GM23338 (cell line): ENCODE measurements at regions not wholly inside any gene's neighbourhood (a gene's known extent, or its start where the extent isn't known, plus 50 kb on each side); places are given as distances from the start of the nearest gene placed in this dataset.

Experiments used
- ATAC-seq: fragments of 200-7000 bp; cut with Tn5 transposase; 3 replicates; pipeline ENCODE4 v1.9.1; 2020
- DNase-seq: peaks from one replicate; pipeline ENCODE4 v3.0.0-alpha.2; 2015; ENCODE audit warnings: low spot score
- H2AFZ ChIP-seq: fragments of 200-600 bp; sonication (generic); 2 replicates; pipeline ENCODE4 v1.8.0; 2016; ENCODE audit warnings: antibody characterized with exemption, mild to moderate bottlenecking, moderate library complexity
- H3F3A ChIP-seq: fragments of 200-600 bp; sonication (generic); replicated peaks from 2 replicates; pipeline ENCODE4 v1.8.0; 2017; ENCODE audit warnings: antibody characterized with exemption, mixed run types, low read depth
- H3K27ac ChIP-seq: fragments of 200-600 bp; sonication (generic); 2 replicates; pipeline ENCODE4 v1.6.1; 2016; ENCODE audit warnings: low read depth
- H3K27me3 ChIP-seq: fragments of 200-600 bp; sonication (generic); 2 replicates; pipeline ENCODE4 v1.8.0; 2016; ENCODE audit warnings: mild to moderate bottlenecking, mixed run types, moderate library complexity; ENCODE audit not compliant: insufficient read depth
- H3K36me3 ChIP-seq: fragments of 200-600 bp; sonication (generic); 2 replicates; pipeline ENCODE4 v1.8.0; 2016; ENCODE audit warnings: mild to moderate bottlenecking; ENCODE audit not compliant: insufficient read depth
- H3K4me1 ChIP-seq: fragments of 200-600 bp; sonication (generic); 2 replicates; pipeline ENCODE4 v1.8.0; 2016; ENCODE audit warnings: mild to moderate bottlenecking, moderate library complexity; ENCODE audit not compliant: insufficient read depth
- H3K4me2 ChIP-seq: fragments of 200-600 bp; sonication (generic); 2 replicates; pipeline ENCODE4 v1.7.1; 2017; ENCODE audit warnings: mixed run types
- H3K4me3 ChIP-seq: fragments of 200-600 bp; sonication (generic); 2 replicates; pipeline ENCODE4 v1.6.1; 2016; ENCODE audit warnings: mixed run types
- H3K79me2 ChIP-seq: fragments of 200-600 bp; sonication (generic); replicated peaks from 2 replicates; pipeline ENCODE4 v1.8.0; 2017; ENCODE audit warnings: mild to moderate bottlenecking; ENCODE audit not compliant: insufficient read depth
- H3K9me2 ChIP-seq: fragments of 200-600 bp; sonication (generic); 2 replicates; pipeline ENCODE4 v1.8.0; 2017; ENCODE audit not compliant: insufficient read depth
- H4K20me1 ChIP-seq: fragments of 200-600 bp; sonication (generic); replicated peaks from 2 replicates; pipeline ENCODE4 v1.8.0; 2017; ENCODE audit warnings: mild to moderate bottlenecking; ENCODE audit not compliant: insufficient read depth
- H3K27ac Mint-ChIP-seq: 2 replicates; pipeline ENCODE4 v1.8.0; 2020; ENCODE audit warnings: inconsistent platforms, mild to moderate bottlenecking, moderate library complexity, mixed read lengths
- H3K27me3 Mint-ChIP-seq: 3 replicates; pipeline ENCODE4 v1.8.0; 2022; ENCODE audit warnings: low read depth, mild to moderate bottlenecking, moderate library complexity, mixed read lengths, inconsistent platforms; ENCODE audit not compliant: insufficient read depth, poor library complexity
- H3K36me3 Mint-ChIP-seq: 3 replicates; pipeline ENCODE4 v1.8.0; 2021; ENCODE audit warnings: low read depth, mild to moderate bottlenecking, inconsistent platforms, moderate library complexity, mixed read lengths
- H3K4me1 Mint-ChIP-seq: 3 replicates; pipeline ENCODE4 v1.8.0; 2020; ENCODE audit warnings: mild to moderate bottlenecking, inconsistent platforms, mixed read lengths
- H3K4me3 Mint-ChIP-seq: 3 replicates; pipeline ENCODE4 v1.8.0; 2021; ENCODE audit warnings: moderate library complexity, mild to moderate bottlenecking, inconsistent platforms, mixed read lengths
- H3K9me3 Mint-ChIP-seq: 3 replicates; pipeline ENCODE4 v1.8.0; 2020; ENCODE audit warnings: moderate library complexity, mild to moderate bottlenecking, inconsistent platforms, mixed read lengths
- CREB1 ChIP-seq: fragments of 250-450 bp; sonication (Bioruptor Pico); IDR thresholded peaks from 2 replicates; pipeline ENCODE4 v1.5.0; 2020; ENCODE audit warnings: low read depth, mild to moderate bottlenecking, moderate library complexity
- EZH2 ChIP-seq: fragments of 200-600 bp; sonication (generic); IDR thresholded peaks from one replicate; pipeline ENCODE4 v1.8.0; 2017; ENCODE audit warnings: antibody characterized with exemption, mild to moderate bottlenecking, low read depth; ENCODE audit not compliant: unreplicated experiment
- EZH2phosphoT487 ChIP-seq: fragments of 200-600 bp; sonication (generic); IDR thresholded peaks from one replicate; pipeline ENCODE4 v1.8.1; 2018; ENCODE audit warnings: antibody characterized with exemption; ENCODE audit not compliant: unreplicated experiment
- JUNB ChIP-seq: IDR thresholded peaks from one replicate; pipeline ENCODE4 v1.6.1; 2016; ENCODE audit warnings: antibody characterized with exemption; ENCODE audit not compliant: unreplicated experiment
- NANOG ChIP-seq: IDR thresholded peaks from 2 replicates; pipeline ENCODE4 v1.6.1; 2016; ENCODE audit warnings: antibody characterized with exemption, borderline replicate concordance
- STAT1 ChIP-seq: IDR thresholded peaks from one replicate; pipeline ENCODE4 v1.6.1; 2016; ENCODE audit warnings: antibody characterized with exemption; ENCODE audit not compliant: unreplicated experiment
- ZNF114 ChIP-seq: fragments of 250-450 bp; sonication (Bioruptor Pico); IDR thresholded peaks from 2 replicates; pipeline ENCODE4 v1.5.0; 2020; ENCODE audit warnings: mild to moderate bottlenecking, moderate library complexity
- ZNF331 ChIP-seq: fragments of 250-450 bp; sonication (Bioruptor Pico); IDR thresholded peaks from 2 replicates; pipeline ENCODE4 v1.5.0; 2020; ENCODE audit warnings: low read depth, mild to moderate bottlenecking, moderate library complexity
- TF ChIP-seq, protein P1 (sequence below), 2 experiments: fragments of 200-600 bp in 1 of 2; sonication (generic) in 1 of 2; conservative IDR thresholded peaks; 2 replicates each; pipeline versions ENCODE4 v1.5.1 to v1.6.1; 2016 to 2017; ENCODE audit warnings: antibody characterized with exemption in 2 of 2, low read depth in 2 of 2, mild to moderate bottlenecking in 2 of 2, moderate library complexity in 1 of 2
- TF ChIP-seq, protein P2 (sequence below): IDR thresholded peaks from one replicate; pipeline ENCODE4 v1.6.1; 2018; ENCODE audit warnings: antibody characterized with exemption; ENCODE audit not compliant: unreplicated experiment
- TF ChIP-seq, protein P3 (sequence below): fragments of 250-450 bp; sonication (Bioruptor Pico); IDR thresholded peaks from 2 replicates; pipeline ENCODE4 v1.5.0; 2020; ENCODE audit warnings: mild to moderate bottlenecking, moderate library complexity

DNA sequence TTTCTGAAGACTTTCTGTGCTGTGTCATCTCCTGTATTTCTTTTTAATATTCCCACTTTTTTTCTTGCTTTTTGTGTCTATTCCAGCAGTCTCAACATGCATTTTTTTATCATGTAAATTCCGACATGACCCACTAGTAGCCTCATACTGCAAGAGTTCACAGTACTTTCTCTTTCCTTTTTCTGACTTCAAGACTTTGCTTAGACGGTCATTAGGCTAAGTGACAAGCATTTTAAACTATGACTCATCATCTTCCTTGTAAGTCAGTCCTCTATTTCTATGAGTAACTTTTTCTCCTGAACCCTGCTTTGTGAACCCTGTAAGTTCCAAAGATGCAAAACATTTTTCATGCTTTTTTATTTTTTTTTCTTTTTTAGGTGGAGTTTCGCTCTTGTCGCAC lies 381.2 kb downstream of the TXNL1 start:
- DNase-seq (no peak), ATAC-seq (no peak)
- H3K27ac ChIP-seq, result no peak overlapping the region
- no peaks in the 10 kb centered on the region for H3K36me3 ChIP-seq
- no peaks in the 10 kb centered on the region for H3K27me3 ChIP-seq
- no peak overlapping the region for H3K4me2 ChIP-seq
- no peaks in the 10 kb centered on the region for H3K9me3 Mint-ChIP-seq
- no peaks in the 10 kb centered on the region for H3K4me1 ChIP-seq
- TF ChIP-seq EZH2 (no peak), JUNB (no peak), EZH2phosphoT487 (no peak), CREB1 (CRISPR knock-in tag) (no peak), NANOG (no peak), ZNF331 (CRISPR knock-in tag) (no peak), STAT1 (no peak), ZNF114 (no peak)
- TF ChIP-seq, protein P1, sequence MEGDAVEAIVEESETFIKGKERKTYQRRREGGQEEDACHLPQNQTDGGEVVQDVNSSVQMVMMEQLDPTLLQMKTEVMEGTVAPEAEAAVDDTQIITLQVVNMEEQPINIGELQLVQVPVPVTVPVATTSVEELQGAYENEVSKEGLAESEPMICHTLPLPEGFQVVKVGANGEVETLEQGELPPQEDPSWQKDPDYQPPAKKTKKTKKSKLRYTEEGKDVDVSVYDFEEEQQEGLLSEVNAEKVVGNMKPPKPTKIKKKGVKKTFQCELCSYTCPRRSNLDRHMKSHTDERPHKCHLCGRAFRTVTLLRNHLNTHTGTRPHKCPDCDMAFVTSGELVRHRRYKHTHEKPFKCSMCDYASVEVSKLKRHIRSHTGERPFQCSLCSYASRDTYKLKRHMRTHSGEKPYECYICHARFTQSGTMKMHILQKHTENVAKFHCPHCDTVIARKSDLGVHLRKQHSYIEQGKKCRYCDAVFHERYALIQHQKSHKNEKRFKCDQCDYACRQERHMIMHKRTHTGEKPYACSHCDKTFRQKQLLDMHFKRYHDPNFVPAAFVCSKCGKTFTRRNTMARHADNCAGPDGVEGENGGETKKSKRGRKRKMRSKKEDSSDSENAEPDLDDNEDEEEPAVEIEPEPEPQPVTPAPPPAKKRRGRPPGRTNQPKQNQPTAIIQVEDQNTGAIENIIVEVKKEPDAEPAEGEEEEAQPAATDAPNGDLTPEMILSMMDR (conservative IDR thresholded peaks at IDR 0.05; ENCODE audit: low read depth in 2 of 2), result no peak
- TF ChIP-seq, protein P2, sequence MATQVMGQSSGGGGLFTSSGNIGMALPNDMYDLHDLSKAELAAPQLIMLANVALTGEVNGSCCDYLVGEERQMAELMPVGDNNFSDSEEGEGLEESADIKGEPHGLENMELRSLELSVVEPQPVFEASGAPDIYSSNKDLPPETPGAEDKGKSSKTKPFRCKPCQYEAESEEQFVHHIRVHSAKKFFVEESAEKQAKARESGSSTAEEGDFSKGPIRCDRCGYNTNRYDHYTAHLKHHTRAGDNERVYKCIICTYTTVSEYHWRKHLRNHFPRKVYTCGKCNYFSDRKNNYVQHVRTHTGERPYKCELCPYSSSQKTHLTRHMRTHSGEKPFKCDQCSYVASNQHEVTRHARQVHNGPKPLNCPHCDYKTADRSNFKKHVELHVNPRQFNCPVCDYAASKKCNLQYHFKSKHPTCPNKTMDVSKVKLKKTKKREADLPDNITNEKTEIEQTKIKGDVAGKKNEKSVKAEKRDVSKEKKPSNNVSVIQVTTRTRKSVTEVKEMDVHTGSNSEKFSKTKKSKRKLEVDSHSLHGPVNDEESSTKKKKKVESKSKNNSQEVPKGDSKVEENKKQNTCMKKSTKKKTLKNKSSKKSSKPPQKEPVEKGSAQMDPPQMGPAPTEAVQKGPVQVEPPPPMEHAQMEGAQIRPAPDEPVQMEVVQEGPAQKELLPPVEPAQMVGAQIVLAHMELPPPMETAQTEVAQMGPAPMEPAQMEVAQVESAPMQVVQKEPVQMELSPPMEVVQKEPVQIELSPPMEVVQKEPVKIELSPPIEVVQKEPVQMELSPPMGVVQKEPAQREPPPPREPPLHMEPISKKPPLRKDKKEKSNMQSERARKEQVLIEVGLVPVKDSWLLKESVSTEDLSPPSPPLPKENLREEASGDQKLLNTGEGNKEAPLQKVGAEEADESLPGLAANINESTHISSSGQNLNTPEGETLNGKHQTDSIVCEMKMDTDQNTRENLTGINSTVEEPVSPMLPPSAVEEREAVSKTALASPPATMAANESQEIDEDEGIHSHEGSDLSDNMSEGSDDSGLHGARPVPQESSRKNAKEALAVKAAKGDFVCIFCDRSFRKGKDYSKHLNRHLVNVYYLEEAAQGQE, result no peak
- TF ChIP-seq, protein P3, sequence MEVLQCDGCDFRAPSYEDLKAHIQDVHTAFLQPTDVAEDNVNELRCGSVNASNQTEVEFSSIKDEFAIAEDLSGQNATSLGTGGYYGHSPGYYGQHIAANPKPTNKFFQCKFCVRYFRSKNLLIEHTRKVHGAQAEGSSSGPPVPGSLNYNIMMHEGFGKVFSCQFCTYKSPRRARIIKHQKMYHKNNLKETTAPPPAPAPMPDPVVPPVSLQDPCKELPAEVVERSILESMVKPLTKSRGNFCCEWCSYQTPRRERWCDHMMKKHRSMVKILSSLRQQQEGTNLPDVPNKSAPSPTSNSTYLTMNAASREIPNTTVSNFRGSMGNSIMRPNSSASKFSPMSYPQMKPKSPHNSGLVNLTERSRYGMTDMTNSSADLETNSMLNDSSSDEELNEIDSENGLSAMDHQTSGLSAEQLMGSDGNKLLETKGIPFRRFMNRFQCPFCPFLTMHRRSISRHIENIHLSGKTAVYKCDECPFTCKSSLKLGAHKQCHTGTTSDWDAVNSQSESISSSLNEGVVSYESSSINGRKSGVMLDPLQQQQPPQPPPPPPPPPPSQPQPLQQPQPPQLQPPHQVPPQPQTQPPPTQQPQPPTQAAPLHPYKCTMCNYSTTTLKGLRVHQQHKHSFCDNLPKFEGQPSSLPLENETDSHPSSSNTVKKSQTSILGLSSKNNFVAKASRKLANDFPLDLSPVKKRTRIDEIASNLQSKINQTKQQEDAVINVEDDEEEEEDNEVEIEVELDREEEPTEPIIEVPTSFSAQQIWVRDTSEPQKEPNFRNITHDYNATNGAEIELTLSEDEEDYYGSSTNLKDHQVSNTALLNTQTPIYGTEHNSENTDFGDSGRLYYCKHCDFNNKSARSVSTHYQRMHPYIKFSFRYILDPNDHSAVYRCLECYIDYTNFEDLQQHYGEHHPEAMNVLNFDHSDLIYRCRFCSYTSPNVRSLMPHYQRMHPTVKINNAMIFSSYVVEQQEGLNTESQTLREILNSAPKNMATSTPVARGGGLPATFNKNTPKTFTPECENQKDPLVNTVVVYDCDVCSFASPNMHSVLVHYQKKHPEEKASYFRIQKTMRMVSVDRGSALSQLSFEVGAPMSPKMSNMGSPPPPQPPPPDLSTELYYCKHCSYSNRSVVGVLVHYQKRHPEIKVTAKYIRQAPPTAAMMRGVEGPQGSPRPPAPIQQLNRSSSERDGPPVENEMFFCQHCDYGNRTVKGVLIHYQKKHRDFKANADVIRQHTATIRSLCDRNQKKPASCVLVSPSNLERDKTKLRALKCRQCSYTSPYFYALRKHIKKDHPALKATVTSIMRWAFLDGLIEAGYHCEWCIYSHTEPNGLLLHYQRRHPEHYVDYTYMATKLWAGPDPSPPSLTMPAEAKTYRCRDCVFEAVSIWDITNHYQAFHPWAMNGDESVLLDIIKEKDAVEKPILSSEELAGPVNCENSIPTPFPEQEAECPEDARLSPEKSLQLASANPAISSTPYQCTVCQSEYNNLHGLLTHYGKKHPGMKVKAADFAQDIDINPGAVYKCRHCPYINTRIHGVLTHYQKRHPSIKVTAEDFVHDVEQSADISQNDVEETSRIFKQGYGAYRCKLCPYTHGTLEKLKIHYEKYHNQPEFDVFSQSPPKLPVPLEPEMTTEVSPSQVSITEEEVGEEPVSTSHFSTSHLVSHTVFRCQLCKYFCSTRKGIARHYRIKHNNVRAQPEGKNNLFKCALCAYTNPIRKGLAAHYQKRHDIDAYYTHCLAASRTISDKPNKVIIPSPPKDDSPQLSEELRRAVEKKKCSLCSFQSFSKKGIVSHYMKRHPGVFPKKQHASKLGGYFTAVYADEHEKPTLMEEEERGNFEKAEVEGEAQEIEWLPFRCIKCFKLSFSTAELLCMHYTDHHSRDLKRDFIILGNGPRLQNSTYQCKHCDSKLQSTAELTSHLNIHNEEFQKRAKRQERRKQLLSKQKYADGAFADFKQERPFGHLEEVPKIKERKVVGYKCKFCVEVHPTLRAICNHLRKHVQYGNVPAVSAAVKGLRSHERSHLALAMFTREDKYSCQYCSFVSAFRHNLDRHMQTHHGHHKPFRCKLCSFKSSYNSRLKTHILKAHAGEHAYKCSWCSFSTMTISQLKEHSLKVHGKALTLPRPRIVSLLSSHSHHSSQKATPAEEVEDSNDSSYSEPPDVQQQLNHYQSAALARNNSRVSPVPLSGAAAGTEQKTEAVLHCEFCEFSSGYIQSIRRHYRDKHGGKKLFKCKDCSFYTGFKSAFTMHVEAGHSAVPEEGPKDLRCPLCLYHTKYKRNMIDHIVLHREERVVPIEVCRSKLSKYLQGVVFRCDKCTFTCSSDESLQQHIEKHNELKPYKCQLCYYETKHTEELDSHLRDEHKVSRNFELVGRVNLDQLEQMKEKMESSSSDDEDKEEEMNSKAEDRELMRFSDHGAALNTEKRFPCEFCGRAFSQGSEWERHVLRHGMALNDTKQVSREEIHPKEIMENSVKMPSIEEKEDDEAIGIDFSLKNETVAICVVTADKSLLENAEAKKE (CRISPR knock-in tag), result no peak
- no peaks in the 10 kb centered on the region for H3K27me3 Mint-ChIP-seq
- H3K79me2 ChIP-seq, result no peaks in the 10 kb centered on the region
- H3K9me2 ChIP-seq, result peaks cover 2% of the 10 kb centered on the region; the same call in 1 of the 2 replicates
- H3K4me3 Mint-ChIP-seq, result no peak overlapping the region
- H3K4me3 ChIP-seq, result no peak overlapping the region
- H3K4me1 Mint-ChIP-seq, result peaks cover 3% of the 10 kb centered on the region; the same call in 2 of the 3 replicates
- peak overlapping the region; percentile 21; the same call in 1 of the 2 replicates for H3K27ac Mint-ChIP-seq
- H3F3A ChIP-seq, result no peaks in the 10 kb centered on the region
- H3K36me3 Mint-ChIP-seq, result no peaks in the 10 kb centered on the region; the same call in 2 of the 3 replicates
- no peaks in the 10 kb centered on the region for H4K20me1 ChIP-seq
- no peak overlapping the region; the same call in 1 of the 2 replicates for H2AFZ ChIP-seq
